GM21526 (cell line): ENCODE measurements at regions not wholly inside any gene's neighbourhood (a gene's known extent, or its start where the extent isn't known, plus 50 kb on each side); places are given as distances from the start of the nearest gene placed in this dataset.

ENCODE experiments used
- ATAC-seq: cut with Tn5 transposase; IDR thresholded peaks from one replicate; pipeline ENCODE4 v1.9.1; 2021; ENCODE audit warnings: moderate library complexity; ENCODE audit not compliant: unreplicated experiment, low FRiP score

DNA sequence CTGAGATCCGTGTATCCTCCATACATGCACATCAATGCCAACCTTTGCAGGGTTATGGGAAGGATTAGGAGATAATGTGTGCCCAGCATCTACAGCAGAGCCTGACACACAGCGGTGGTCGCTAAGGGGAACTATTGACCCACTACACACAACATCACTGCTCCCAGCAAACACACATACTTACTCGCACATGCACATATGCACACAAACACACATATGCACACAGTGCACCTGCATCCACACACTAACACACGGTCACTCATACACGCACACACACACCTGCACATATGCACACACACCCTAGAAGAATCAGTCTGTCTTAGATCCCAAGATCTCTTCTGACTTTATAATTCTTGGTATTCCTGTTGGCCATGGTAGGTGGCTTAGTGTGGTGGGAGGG, 118.3 kb downstream of the GYPC start:
- ATAC-seq = no peak

DNA sequence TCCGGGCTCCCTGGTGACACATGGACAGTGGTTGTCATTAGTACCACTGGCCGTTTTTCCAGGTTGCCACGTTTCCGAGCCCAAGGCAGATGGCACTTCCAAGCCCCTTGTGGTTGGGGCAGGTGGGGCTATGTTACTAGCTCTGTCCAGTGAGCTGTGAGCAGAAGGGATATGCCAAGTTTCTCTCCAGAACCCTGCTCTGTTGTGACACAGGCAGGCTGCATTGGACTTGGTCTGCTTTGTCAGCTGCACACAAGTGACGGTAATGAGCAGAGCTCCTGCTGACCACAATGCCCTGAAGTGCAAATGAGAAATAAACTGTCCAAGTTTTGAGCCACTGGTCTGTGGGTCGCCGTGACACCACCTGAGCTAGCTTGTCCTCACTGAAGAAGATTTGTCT, 118.8 kb downstream of the GYPC start:
- no peak for ATAC-seq

DNA sequence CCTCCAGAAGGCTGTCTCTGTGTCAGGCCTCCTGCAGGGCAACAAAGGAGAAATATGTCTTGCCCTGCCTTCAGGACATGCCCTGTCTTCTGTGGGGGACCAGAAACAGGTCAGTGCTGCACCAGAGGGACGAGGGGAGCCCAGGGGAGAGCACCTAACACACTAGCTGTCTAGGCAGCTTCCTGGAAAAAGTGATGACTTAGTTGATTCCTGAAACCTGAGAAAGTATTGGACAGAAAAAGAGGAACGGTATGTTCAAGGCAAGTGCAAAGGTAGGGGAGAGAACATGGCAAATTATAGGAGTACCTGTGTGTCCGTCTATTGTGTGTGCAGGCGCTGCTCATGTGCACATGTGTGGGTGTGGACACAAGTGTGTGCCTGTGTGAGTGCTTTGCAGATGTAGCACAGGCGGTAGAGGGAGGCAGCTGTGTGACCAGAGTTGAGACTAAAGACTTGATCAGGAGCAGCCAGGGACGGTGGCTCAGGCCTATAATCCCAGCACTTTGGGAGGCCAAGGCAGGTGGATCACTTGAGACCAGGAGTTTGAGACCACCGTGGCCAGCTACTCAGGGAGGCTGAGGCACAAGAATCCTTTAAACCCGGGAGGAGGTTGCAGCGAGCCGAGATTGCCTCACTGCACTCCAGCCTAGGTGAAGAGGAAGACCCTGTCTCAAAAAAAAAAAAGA, 119.5 kb downstream of the GYPC start:
- no peak for ATAC-seq

DNA sequence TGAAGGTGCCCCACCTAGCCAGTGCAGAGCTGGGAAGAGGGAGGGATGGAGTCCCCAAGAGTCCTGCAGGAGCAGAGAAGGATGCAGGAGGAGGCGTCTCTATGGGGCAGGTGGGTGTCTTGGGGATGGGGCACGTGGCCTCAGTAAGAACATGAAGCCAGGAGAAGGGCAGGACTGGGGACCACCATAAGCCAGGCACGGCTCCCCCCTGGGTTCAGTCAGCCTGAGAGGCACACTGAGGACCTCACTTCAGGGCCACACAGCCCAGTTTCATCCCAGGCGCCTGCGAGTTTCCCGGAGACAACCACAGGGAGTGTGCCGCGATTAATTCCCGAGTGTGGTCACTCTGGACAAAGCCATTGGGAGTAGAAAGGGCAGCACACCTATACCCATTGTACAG, 120.3 kb downstream of the GYPC start:
- no peak for ATAC-seq

DNA sequence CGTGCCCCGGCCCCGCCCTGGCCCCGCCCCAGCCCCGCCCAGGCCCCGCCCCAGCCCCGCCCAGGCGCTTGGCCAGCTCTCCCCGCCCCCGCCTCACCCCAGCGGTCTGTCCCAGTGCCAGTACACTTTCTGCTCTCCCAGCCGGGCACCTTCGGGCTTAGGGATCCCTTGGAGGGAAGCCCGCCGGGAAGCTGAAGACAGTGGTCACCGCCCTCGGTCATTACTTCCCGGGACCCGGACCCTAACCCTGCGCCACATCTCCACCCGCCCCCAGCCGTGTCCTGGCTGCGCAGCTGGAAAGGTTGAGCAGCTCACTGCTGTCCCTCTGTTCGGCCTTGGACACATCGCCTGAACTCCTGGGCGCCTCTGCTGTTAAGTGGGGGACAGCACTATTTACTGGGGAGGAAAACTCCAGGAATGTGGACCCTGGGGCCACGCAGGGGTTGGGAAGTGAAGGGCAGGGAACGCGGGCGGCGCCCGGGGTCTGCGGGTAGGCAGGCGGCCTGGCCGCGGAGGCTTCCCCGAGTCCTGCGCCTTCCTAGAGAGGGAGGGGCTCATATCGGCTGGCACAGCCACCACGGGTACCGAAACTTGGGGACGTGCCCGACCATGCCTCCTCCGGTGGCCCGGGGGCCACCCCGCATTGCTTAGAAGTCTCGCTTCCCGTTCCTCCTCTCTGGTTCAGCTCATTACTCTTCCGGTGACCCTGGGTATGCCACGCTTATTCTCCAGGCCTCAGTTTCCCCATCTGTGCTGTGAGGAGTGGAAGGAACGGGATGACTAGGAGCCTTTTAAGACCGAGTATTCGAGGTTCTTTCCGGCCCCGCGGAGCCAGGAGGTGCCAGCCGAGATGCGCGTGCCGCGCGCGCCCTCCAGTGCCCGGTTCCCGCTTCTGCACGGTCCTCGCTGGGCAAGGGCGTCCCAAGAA, 121.0 kb downstream of the GYPC start:
- ATAC-seq = peak; percentile 85

DNA sequence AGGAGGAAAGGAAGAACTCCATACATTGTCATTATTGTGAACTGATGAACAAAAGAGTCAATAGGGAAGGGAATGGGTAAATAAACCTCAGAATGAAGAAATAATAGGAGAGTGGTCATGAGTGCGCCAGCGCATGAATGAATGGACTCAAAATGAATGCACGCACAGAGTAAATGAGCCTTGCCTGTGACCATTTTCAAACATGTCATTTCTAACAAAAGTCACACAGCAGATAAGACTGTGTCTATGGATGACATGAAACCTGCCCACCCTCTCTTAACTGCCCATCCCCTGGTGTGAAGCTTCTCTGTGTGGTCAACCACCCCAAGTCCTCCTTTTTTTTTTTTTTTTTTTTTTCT, 121.1 kb upstream of the TEX51 start:
- peak; percentile 20 for ATAC-seq

DNA sequence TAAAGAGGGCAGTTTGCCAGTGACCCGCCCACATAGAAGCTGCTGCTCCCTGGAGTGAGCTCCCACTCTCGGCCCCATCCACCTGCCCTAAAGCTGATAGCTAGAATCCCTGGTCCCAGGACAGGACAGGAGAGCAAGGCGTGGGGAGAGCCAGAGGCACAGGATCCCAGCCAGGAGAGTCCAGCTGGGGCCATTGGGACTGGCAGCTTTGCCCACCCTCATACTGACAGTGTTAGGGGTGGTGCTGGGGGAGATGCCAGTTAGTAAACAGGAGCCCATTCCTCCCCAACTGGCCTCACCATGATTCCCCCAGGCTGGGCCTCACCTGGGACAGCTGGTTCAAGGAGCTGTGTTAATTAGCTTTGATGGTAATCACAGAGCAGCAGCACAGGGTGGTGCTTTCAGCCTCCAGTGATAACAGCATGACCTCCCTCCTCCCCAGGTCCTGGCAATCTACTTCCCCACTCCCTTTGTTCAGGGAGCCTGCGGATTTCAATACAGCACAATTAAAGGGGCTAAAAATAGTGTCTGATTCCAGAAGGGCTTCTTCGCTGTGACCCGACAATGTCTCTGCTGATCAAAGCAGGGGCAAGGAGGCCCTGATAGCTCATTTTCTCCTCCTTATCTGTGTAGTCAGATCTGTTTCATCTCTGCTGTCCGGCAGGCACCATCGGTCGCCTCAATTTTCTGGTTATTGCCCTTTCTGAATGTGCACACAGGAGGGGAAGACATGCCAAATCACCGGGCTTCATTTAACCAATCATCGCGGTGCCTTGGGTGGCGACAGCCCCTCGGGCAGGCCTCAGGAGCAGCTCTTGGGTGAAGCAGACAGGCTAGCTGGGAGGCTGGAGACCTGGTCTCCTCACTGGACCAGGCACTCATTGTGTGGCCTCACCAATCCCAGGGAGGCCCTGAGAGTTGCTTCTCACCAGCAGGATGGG, 119.9 kb upstream of the TEX51 start:
- ATAC-seq = no peak

DNA sequence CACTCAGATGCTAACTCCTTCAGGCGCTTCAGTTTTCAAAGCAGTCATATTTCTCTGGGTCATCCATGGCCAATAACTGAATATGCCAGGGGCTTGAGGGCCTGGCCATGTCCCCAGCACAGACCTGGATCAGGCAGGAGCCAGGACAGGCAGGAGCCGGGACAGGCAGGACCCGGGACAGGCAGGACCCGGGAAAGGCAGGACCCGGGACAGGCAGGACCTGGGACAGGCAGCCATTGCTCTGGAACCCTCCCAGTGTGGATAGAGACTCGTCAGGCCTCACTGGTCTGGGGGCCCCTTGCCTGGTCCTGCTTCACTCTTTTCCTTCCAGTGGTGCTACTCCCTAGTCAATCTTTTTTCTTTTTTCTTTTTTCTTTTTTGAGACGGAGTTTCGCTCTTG, 117.5 kb upstream of the TEX51 start:
- ATAC-seq = no peak

DNA sequence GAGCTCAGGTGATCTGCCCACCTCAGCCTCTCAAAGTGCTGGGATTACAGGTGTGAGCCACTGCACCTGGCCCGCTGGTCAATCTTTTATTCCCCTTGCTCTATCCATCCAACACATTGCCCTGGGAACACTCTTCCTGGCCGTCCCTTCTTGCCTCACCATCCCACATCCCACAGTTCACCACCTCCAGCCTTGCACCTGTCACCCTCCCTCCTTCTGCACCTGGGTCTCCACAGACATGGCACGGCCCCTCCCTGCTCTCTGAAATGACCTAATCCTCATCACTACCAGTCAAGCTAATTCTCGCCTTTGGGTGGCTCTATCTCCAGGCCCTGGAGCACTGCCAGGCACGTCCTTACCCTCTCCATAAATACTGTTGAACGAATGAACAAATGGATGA, 116.9 kb upstream of the TEX51 start:
- no peak for ATAC-seq

DNA sequence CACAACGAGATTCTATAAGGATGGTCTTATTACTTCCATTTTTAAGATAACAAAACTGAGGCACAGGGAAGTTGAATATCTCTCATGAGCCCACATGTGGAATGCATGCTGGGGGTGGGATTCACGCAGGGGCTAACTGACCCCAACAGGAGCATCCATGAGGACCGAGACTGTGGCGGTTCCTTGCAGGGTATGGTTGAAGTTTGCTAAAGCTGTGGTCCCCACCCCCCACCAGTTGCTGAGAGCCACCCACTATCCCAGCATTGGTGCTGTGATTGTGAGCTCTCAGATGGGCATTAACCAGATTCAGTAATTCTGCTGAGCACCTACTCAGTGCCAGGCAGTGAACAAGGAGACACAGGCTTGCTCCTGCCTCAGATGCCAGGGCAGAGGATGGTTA, 116.0 kb upstream of the TEX51 start:
- no peak for ATAC-seq

DNA sequence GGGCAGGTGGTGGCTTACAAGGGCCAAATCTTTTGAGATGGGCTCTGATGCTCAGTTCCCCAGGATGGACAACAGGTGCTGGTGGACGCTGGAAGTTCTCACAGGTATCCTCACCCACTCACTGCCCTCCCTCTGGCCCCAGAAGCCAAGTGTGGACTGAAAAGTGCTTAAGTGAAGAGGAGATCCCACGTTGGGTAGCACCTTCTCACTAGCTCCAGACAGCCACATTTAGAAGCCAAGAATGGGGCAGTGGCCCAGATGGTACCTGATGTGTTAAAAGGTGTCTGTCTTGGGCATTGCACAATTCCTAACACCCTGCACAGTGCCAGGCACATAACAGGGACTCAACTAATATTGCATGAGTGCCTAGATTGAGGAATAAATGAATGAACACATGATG, 115.3 kb upstream of the TEX51 start:
- no peak for ATAC-seq

DNA sequence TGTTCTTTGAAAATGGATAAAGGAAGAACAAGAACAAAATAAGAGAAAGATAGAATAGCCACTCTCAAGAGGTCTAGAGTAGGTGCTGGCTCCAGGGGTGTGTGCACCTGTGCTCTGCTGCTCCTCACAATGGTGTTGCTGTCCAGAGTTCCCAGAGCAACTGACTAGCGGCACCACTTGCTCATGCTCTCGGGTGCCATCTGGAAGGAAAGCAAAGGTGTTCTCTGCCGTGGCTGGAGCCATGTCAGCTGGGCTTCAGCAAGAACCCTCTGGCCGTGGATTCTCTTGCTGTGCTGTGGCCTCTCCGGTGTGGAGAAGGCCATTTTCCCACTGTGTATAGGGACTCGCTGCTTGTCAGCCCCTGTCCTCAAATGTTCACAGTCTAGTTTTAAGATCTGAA, 114.6 kb upstream of the TEX51 start:
- ATAC-seq = no peak

DNA sequence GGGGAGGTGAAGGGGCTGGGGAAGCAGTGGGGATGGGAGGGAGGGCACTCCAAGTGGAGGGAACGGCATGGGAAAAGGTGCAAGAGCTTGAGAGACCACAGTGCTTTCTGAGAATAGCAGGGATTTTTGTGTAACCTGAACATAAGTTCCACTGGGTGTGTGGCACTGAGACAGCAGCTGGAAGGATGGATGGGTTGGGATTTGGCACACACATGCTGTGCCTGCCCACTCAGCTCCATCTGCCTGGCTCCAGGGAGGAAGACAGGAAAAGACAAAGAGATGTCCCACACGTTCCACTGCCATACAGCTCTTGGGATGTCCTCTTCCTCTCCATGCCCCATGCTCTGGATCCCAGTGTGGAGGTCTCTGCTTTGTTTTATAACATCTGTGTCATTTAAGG, 114.1 kb upstream of the TEX51 start:
- ATAC-seq = no peak

DNA sequence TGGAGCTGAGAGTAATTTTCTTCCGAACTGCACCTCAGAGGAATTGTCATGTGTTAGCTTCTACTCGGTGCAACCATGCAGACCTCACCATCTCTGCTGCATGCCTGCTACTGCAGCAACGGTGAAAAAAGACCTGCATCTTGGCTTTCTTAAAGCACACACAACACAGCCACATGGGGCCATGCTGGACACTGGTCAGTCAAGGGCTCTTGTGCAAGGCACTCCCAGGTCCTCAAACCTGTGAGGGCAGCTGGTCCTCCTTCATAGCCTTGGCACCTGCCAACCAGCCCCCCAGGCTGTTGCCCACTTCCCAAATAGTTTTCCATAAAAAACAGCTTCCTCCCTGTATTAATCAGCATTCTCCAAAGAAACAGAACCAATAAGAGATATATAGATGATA, 113.5 kb upstream of the TEX51 start:
- ATAC-seq = no peak

DNA sequence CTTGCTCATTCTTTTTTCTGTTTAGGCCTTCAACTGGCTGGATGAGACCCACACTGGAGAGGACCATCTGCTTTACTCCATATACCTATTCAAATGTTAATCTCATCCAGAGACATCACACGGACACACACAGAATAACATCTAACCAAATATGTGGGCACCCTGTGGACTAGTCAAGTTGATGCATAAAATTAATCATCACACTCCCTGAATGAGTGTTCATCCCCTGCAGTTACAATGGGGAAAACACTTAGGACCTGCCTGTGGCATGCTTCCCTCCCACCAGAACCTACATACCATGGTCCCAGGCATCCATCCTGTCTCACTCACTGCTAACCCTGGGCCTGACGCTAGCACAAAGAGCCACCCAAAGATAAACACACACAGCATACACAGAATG, 112.8 kb upstream of the TEX51 start:
- ATAC-seq = no peak

DNA sequence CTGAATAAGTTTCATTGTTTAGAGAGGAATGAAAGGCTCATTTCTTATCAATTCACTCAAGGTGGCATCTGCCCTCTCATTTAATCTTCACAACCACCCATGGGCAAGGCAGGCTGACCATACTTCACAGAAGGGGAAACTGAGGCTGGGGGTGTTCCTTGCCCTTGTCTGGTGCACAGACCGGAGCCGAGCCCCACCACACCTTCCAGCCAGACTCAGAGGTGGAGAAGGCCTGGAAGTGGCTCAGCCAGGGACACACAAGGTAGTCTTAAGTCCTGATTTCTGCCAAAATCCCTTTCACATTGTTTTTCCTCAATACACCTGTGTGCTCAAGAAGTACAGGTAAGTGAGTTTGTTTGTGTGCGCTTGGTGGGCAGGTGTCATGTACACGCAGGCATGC, 111.9 kb upstream of the TEX51 start:
- ATAC-seq = no peak

DNA sequence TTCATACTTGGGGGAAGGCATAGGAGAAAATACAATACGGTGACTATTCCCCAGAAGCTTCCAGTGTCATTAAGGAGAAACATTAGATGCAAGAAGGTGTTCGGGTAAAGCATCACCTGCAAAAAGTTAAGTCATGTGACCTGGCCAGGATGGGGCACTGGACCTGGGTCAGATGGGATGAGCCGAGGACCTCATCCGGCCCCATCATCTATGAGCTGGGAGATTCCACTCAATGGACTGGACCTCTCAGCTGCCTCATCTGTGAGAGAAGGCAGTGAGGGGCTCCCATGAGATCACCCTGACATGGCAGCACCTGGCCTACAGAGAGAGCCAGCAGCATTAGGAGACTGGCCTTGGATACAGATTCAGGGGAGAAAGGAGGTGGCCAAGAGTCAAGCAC, 111.4 kb upstream of the TEX51 start:
- ATAC-seq = no peak

DNA sequence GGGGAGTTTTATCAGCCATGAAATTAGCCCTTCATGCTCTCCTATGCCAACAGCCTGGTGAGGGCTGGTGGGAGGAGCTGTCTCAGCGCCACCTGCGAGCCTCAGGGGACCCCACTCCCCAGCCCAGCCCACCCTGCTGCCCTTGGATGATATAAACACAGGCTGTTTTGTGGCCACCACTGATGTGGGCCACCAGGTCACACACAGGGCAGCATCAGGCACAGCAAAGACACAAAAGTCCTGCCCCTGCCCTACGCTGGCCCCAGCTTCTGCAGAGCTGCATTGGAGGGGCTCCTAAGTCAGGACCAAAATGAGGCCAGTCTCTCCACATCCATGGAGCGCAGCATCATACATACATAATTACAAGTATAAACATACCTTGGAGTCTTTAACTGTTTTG, 110.6 kb upstream of the TEX51 start:
- ATAC-seq = no peak

DNA sequence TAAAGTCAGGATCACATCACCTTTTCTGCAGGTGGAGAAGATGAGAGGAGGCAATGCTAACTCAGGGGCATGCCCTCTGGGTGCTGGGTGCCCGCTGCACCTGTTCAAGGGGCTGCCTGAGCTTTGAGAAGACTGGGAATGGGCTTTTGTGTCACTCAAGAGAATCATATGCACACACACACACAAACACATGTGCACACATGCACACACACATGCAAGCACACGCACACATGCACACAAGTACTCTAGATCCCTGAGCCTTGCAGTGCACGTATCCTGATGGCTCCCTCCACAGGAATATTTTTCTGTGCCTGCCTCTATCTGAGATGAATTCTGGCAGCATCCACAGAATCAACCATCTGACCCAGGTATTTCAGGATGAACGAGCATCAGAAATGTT, 110.0 kb upstream of the TEX51 start:
- ATAC-seq = no peak

DNA sequence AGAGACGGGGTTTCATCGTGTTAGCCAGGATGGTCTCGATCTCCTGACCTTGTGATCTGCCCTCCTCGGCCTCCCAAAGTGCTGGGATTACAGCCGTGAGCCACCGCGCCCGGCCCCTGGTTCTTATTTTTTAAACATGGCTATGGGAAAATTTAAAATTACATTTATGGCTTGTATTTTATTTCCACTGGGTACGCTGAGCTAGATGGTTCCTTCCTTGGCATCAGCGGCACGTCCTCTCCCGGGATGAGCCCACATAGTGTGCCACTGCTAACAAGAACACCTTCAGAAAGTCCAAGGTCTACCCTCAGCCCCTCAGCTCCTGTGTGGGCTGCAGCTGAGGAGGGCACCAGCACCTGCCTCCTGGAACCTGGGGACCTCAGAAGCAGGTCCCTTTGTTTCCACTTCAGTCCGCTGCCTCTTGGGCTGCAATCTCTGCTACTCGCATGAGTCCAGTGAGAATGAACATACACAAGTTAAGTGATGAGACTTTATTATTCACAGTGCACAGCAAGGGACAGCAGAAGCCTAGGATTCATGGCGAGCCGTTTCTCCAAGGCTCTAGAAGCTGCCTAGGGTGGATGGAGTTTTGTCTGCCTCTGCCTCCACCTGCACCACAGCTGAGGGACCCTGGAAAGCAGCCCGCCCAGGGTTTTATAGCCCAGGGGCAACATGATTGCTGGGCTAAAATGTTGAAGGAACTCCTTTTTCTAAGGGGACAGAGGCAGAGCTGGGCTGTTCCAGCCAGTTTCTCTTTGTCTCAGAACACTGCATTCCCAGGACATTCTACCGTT, 107.5 kb upstream of the TEX51 start:
- ATAC-seq = no peak
